NT2/D1 (cell line): ENCODE measurements at regions not wholly inside any gene's neighbourhood (a gene's known extent, or its start where the extent isn't known, plus 50 kb on each side); places are given as distances from the start of the nearest gene placed in this dataset.

ENCODE experiments used
- DNase-seq: peaks from one replicate; pipeline ENCODE4 v3.0.0-alpha.2; 2011; ENCODE audit warnings: low read depth, low spot score
- H3K27me3 ChIP-seq: 2 replicates; pipeline ENCODE4 v1.6.0; 2011; ENCODE audit warnings: mild to moderate bottlenecking; ENCODE audit not compliant: insufficient read length, insufficient read depth
- H3K36me3 ChIP-seq: 2 replicates; pipeline ENCODE4 v1.6.1; 2011; ENCODE audit warnings: mild to moderate bottlenecking, low read length, mixed read lengths; ENCODE audit not compliant: insufficient read depth, insufficient read length
- H3K4me1 ChIP-seq: 2 replicates; pipeline ENCODE4 v1.5.1; 2011; ENCODE audit not compliant: insufficient read depth, insufficient read length
- H3K4me3 ChIP-seq: 2 replicates; pipeline ENCODE4 v1.5.1; 2011; ENCODE audit warnings: low read depth; ENCODE audit not compliant: insufficient read length
- H3K9ac ChIP-seq: 2 replicates; pipeline ENCODE4 v1.6.0; 2011; ENCODE audit warnings: low read depth; ENCODE audit not compliant: insufficient read length
- H3K9me3 ChIP-seq: 2 replicates; pipeline ENCODE4 v1.5.1; 2011; ENCODE audit warnings: mild to moderate bottlenecking, low read length; ENCODE audit not compliant: insufficient read depth
- SUZ12 ChIP-seq: IDR thresholded peaks from 2 replicates; pipeline ENCODE4 v1.6.1; 2011; ENCODE audit not compliant: insufficient read length, insufficient read depth; ENCODE audit errors: extremely low read depth
- YY1 ChIP-seq: IDR thresholded peaks from 2 replicates; pipeline ENCODE4 v1.6.1; 2011; ENCODE audit not compliant: insufficient read length, insufficient read depth
- ZNF274 ChIP-seq: IDR thresholded peaks from 2 replicates; pipeline ENCODE4 v1.6.1; 2011; ENCODE audit warnings: mild to moderate bottlenecking, low read depth, low read length

DNA sequence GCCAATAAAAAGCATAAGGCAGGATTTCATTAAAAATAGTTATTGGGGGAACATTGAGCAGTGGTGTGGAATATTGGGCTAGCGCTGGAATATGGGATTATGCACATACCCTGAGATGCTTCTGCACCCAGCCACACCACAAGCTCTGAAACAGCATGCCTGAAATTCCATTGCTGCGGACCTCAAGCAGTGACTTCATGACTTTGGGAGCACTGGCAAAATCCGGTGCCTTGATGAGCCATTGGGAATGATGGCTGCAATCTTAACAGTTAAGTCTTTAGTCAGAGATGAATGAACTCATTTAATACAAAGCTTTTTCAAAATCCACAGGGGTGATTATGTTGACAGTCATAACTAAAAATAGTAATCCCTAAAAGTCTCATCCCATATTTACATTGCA, 274.7 kb upstream of the MTPN start:
- Histone ChIP-seq H3K9ac (no peak overlapping the region), H3K36me3 (no peaks in the 10 kb centered on the region), H3K4me1 (no peaks in the 10 kb centered on the region), H3K27me3 (no peaks in the 10 kb centered on the region), H3K4me3 (no peak overlapping the region), H3K9me3 (no peaks in the 10 kb centered on the region)
- no peak for DNase-seq
- TF ChIP-seq SUZ12: no peak
- TF ChIP-seq ZNF274: no peak
- no peak for TF ChIP-seq YY1

DNA sequence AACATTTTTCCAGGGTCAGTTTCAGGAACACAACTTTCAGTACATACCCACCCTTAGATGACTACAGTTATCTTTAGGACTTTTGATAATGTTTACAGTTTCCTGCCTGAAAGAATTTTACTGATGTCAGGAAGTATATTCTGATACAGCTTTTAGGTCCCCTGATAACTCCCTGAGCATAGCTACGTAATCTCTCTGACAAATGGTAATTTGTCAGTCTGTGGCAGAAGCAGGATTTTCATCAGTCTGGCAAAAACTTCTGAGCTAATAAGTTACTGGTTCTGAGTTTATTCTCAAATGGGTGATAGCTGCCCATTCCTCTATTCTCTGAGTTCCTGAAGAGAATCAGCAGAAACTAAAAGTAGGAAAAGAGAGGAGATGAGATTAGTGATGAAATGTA, 270.1 kb upstream of the MTPN start:
- Histone ChIP-seq H3K9ac (no peak overlapping the region), H3K9me3 (no peaks in the 10 kb centered on the region), H3K36me3 (no peaks in the 10 kb centered on the region), H3K27me3 (no peaks in the 10 kb centered on the region), H3K4me1 (no peaks in the 10 kb centered on the region), H3K4me3 (no peak overlapping the region)
- DNase-seq: no peak
- TF ChIP-seq ZNF274 (no peak), SUZ12 (no peak), YY1 (no peak)

DNA sequence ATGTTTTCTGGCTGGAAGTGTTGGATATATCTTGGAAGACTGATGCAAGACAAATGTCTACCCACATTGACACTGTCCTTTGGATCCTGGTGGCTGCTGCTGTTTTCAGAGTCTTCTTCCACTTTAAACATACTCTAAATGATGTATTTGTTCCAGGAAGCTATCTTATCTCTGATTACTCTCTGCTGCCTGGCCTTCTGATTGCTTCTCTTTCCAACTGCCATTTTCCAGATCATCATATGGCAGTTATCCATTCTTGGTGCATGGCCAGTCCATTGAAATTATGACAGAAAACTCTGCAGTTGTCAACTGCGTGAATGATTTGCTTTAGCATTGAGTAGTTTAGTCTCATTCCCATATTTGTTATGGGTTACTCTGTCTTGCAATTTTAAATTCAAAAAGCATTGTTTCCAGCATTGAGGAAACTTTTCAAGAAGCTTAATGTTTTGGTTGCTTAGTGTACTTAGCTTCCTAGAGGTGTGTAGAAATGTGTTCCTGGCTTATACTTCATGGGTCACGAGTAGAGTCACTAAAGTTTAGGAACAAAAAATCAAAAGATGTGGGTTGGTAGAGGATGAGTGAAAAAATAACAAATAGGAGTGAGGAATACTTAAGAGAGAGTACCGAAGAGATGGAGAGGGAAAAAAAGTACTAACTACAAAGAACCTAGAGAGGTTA, 268.3 kb upstream of the MTPN start:
- Histone ChIP-seq H3K36me3 (no peaks in the 10 kb centered on the region), H3K9me3 (no peaks in the 10 kb centered on the region), H3K4me1 (no peaks in the 10 kb centered on the region), H3K27me3 (no peaks in the 10 kb centered on the region), H3K4me3 (no peak overlapping the region), H3K9ac (no peak overlapping the region)
- no peak for DNase-seq
- TF ChIP-seq ZNF274 (no peak), YY1 (no peak), SUZ12 (no peak)

DNA sequence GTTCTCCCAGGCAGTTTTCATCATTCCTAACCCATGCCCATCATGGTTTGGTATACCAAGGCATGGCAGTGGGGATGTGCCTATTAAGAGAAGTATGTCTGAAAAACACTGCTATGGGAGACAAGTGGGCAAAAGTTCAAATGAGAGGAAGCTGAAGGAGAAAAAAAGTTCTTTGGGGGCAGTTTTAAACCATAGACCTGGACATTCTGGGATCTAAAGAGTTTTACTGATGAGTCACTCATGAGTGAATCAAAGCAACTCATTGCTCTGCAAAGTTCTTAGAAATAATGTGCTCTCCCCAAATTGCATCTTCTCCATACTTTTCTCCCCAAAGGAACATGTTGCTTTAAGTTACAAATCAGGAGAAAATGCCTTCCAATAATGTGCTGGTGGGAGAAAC, 256.9 kb upstream of the MTPN start:
- Histone ChIP-seq H3K4me3 (no peak overlapping the region), H3K4me1 (no peaks in the 10 kb centered on the region), H3K9ac (no peak overlapping the region), H3K27me3 (no peaks in the 10 kb centered on the region), H3K36me3 (no peaks in the 10 kb centered on the region), H3K9me3 (no peaks in the 10 kb centered on the region; the same call in 1 of the 2 replicates)
- no peak for DNase-seq
- TF ChIP-seq ZNF274 (no peak), YY1 (no peak), SUZ12 (no peak)

DNA sequence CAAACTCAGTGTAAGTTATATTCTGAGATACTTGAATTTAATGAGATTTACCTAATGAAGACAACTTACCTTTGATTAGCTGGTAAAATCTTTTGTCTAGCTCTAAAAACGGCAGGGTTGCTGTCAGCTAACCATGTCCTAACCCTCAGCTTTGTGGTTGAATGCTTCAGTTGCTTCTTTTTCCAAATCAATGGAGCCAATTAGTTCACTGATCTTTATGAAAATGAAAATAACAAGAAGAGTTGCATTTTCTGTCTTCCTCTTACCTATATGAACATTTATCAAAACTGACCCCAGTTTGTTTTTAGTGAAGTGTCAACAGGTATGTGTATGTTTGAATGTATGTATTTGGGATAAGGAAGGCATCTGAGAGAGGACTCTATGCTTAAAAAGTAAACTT, 253.1 kb upstream of the MTPN start:
- H3K27me3 ChIP-seq: no peaks in the 10 kb centered on the region
- no peak overlapping the region for H3K9ac ChIP-seq
- no peaks in the 10 kb centered on the region; the same call in 1 of the 2 replicates for H3K9me3 ChIP-seq
- H3K36me3 ChIP-seq: no peaks in the 10 kb centered on the region
- no peak for DNase-seq
- no peaks in the 10 kb centered on the region for H3K4me1 ChIP-seq
- no peak for TF ChIP-seq ZNF274
- TF ChIP-seq SUZ12: no peak
- no peak for TF ChIP-seq YY1
- no peak overlapping the region for H3K4me3 ChIP-seq

DNA sequence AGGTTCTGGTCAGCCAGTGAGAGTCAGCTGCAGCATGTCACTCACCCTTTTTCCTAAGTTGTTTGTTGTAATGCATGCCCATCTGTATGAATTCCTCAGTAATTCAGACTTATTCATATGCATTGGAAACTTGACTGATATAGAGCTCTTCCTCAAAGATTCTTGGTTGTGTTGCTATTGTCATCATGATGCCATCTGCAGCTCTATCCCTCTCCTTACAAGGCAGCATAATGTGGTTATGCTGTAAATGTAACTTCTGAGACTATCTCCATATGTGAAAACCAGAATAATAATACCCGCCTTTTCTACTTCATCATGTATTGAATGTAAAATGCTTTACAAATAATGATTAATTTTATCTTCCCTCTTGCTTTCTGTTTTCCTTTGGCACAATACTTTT, 252.6 kb upstream of the MTPN start:
- H3K4me1 ChIP-seq: no peaks in the 10 kb centered on the region
- no peaks in the 10 kb centered on the region for H3K36me3 ChIP-seq
- no peak overlapping the region for H3K4me3 ChIP-seq
- H3K27me3 ChIP-seq: no peaks in the 10 kb centered on the region
- no peaks in the 10 kb centered on the region; the same call in 1 of the 2 replicates for H3K9me3 ChIP-seq
- H3K9ac ChIP-seq: no peak overlapping the region
- TF ChIP-seq YY1 (no peak), ZNF274 (no peak), SUZ12 (no peak)
- no peak for DNase-seq

DNA sequence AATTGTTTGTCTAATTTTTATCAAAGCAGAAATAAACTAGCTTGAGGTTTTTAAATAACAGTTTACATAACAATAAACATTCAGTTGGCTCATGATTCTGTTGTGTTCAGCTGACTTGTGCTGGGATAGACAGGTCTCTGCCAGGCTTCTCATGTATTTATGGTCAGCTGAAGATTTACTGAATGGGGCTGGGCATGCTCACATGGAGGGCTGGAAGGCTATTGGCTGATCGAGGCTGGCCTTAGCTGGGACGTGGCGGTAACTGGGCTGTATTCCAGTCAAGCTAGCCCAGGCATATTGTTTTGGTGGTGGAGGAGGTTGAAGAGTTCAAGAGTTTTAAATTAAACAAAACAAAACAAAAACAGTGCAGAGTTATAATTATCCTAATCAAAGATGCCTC, 251.0 kb upstream of the MTPN start:
- H3K9ac ChIP-seq: no peak overlapping the region
- H3K36me3 ChIP-seq: no peaks in the 10 kb centered on the region
- no peak overlapping the region for H3K4me3 ChIP-seq
- no peak for TF ChIP-seq SUZ12
- no peak for TF ChIP-seq ZNF274
- no peak for TF ChIP-seq YY1
- no peak for DNase-seq
- no peaks in the 10 kb centered on the region; the same call in 1 of the 2 replicates for H3K9me3 ChIP-seq
- H3K4me1 ChIP-seq: no peaks in the 10 kb centered on the region
- no peaks in the 10 kb centered on the region for H3K27me3 ChIP-seq

DNA sequence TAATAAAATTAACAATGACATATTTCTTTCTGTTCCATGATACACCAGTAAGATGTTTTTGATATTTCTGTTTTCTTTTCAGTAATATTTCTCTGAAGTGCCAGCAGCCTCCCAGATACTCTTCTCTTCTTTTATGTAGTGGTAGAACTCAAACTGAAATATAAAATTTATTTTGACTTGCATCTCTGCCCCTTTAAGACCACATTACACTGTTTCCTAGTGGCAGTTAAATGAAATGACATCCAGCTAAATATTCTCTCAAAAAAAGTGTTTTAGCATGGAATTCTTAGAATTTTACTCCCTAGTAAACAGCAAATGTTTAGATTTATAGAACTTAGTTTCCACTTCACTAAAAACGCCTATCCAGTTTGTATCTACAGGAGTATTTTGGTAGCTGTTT, 237.2 kb upstream of the MTPN start:
- Histone ChIP-seq H3K36me3 (no peaks in the 10 kb centered on the region), H3K27me3 (no peaks in the 10 kb centered on the region), H3K9me3 (no peaks in the 10 kb centered on the region), H3K4me3 (no peak overlapping the region), H3K9ac (no peak overlapping the region), H3K4me1 (no peaks in the 10 kb centered on the region)
- no peak for TF ChIP-seq SUZ12
- no peak for TF ChIP-seq ZNF274
- no peak for TF ChIP-seq YY1
- no peak for DNase-seq
